ENCODE measurements at regions not wholly inside any gene's neighbourhood (a gene's known extent, or its start where the extent isn't known, plus 50 kb on each side); places are given as distances from the start of the nearest gene placed in this dataset.

- Mint-ChIP-seq H3K9me3 (ENCODE audit: unreplicated experiment) (peaks cover 3% of the 10 kb centered on the region), H3K36me3 (ENCODE audit: low read depth, unreplicated experiment) (no peaks in the 10 kb centered on the region), H3K27ac (ENCODE audit: unreplicated experiment) (no peak overlapping the region), H3K4me3 (ENCODE audit: unreplicated experiment) (no peak overlapping the region), H3K4me1 (ENCODE audit: low read depth, unreplicated experiment) (no peaks in the 10 kb centered on the region), H3K27me3 (ENCODE audit: low read depth, unreplicated experiment) (no peaks in the 10 kb centered on the region)
- Histone ChIP-seq H3K9me3 (ENCODE audit: insufficient read depth, low read depth, low read length) (no peaks in the 10 kb centered on the region), H3K27me3 (ENCODE audit: insufficient read depth, low read length) (no peaks in the 10 kb centered on the region), H3K79me2 (ENCODE audit: insufficient read depth, low read length) (no peaks in the 10 kb centered on the region), H2AFZ (ENCODE audit: low read depth, low read length) (no peak overlapping the region), H3K4me2 (ENCODE audit: low read length) (no peak overlapping the region), H3K9ac (ENCODE audit: low read length) (no peak overlapping the region), H3K27ac (ENCODE audit: low read depth, low read length) (no peak overlapping the region), H3K4me1 (ENCODE audit: insufficient read depth, low read length) (no peaks in the 10 kb centered on the region), H3K4me3 (ENCODE audit: insufficient read depth, low read depth, low read length) (no peak overlapping the region), H4K20me1 (ENCODE audit: insufficient read depth, low read length) (no peaks in the 10 kb centered on the region), H3K36me3 (ENCODE audit: insufficient read depth, low read length) (no peaks in the 10 kb centered on the region)
- FAIRE-seq (no peak), DNase-seq (ENCODE audit: low read depth) (no peak)
- no peak for TF ChIP-seq CTCF (IDR thresholded peaks at IDR 0.05; ENCODE audit: insufficient read depth, low read depth, low read length)
Observed at GRCh38 chr21:27298465-27298864, 331.6 kb upstream of the ADAMTS5 start.

GRCh38 chr21:27293239-27293638, 326.4 kb upstream of the ADAMTS5 start:
- Histone ChIP-seq H3K9ac (ENCODE audit: low read length) (no peak overlapping the region), H3K27ac (ENCODE audit: low read depth, low read length) (no peak overlapping the region), H3K36me3 (ENCODE audit: insufficient read depth, low read length) (no peaks in the 10 kb centered on the region), H3K9me3 (ENCODE audit: insufficient read depth, low read depth, low read length) (no peaks in the 10 kb centered on the region), H3K4me1 (ENCODE audit: insufficient read depth, low read length) (no peaks in the 10 kb centered on the region), H4K20me1 (ENCODE audit: insufficient read depth, low read length) (no peaks in the 10 kb centered on the region), H3K79me2 (ENCODE audit: insufficient read depth, low read length) (no peaks in the 10 kb centered on the region), H3K4me2 (ENCODE audit: low read length) (no peak overlapping the region), H3K27me3 (ENCODE audit: insufficient read depth, low read length) (no peaks in the 10 kb centered on the region), H3K4me3 (ENCODE audit: insufficient read depth, low read depth, low read length) (no peak overlapping the region), H2AFZ (ENCODE audit: low read depth, low read length) (no peak overlapping the region)
- Mint-ChIP-seq H3K27me3 (ENCODE audit: low read depth, unreplicated experiment) (no peaks in the 10 kb centered on the region), H3K27ac (ENCODE audit: unreplicated experiment) (no peak overlapping the region), H3K9me3 (ENCODE audit: unreplicated experiment) (peaks cover 3% of the 10 kb centered on the region), H3K4me3 (ENCODE audit: unreplicated experiment) (no peak overlapping the region), H3K36me3 (ENCODE audit: low read depth, unreplicated experiment) (no peaks in the 10 kb centered on the region), H3K4me1 (ENCODE audit: low read depth, unreplicated experiment) (peaks cover 8% of the 10 kb centered on the region)
- TF ChIP-seq EZH2 (IDR thresholded peaks at IDR 0.05; ENCODE audit: insufficient read depth, low read length) (no peak), CTCF (IDR thresholded peaks at IDR 0.05; ENCODE audit: insufficient read depth, low read depth, low read length) (no peak)
- no peak for FAIRE-seq
- DNase-seq (ENCODE audit: low read depth), result no peak

- no peak for DNase-seq (ENCODE audit: low read depth)
- peak; percentile 32 for FAIRE-seq
- H3K27ac Mint-ChIP-seq (ENCODE audit: unreplicated experiment), result no peak overlapping the region
Observed at GRCh38 chr21:27292783-27293182, 325.9 kb upstream of the ADAMTS5 start.

More at GRCh38 chr21:27292783-27293182, 325.9 kb upstream of the ADAMTS5 start:
- H2AFZ ChIP-seq (ENCODE audit: low read depth, low read length), result no peak overlapping the region
- no peak overlapping the region for H3K27ac ChIP-seq (ENCODE audit: low read depth, low read length)
- no peaks in the 10 kb centered on the region for H3K79me2 ChIP-seq (ENCODE audit: insufficient read depth, low read length)
- no peaks in the 10 kb centered on the region for H3K36me3 Mint-ChIP-seq (ENCODE audit: low read depth, unreplicated experiment)
- no peak overlapping the region for H3K4me3 ChIP-seq (ENCODE audit: insufficient read depth, low read depth, low read length)
- no peaks in the 10 kb centered on the region for H4K20me1 ChIP-seq (ENCODE audit: insufficient read depth, low read length)
- H3K27me3 Mint-ChIP-seq (ENCODE audit: low read depth, unreplicated experiment), result no peaks in the 10 kb centered on the region
- no peak overlapping the region for H3K4me3 Mint-ChIP-seq (ENCODE audit: unreplicated experiment)
- H3K9ac ChIP-seq (ENCODE audit: low read length), result no peak overlapping the region
- peaks cover 7% of the 10 kb centered on the region for H3K9me3 Mint-ChIP-seq (ENCODE audit: unreplicated experiment)
- H3K4me1 Mint-ChIP-seq (ENCODE audit: low read depth, unreplicated experiment), result peaks cover 8% of the 10 kb centered on the region
- H3K9me3 ChIP-seq (ENCODE audit: insufficient read depth, low read depth, low read length), result no peaks in the 10 kb centered on the region
- H3K4me1 ChIP-seq (ENCODE audit: insufficient read depth, low read length), result no peaks in the 10 kb centered on the region
- TF ChIP-seq CTCF (IDR thresholded peaks at IDR 0.05; ENCODE audit: insufficient read depth, low read depth, low read length) (no peak), EZH2 (IDR thresholded peaks at IDR 0.05; ENCODE audit: insufficient read depth, low read length) (no peak)
- no peak overlapping the region for H3K4me2 ChIP-seq (ENCODE audit: low read length)
- no peaks in the 10 kb centered on the region for H3K36me3 ChIP-seq (ENCODE audit: insufficient read depth, low read length)
- no peaks in the 10 kb centered on the region for H3K27me3 ChIP-seq (ENCODE audit: insufficient read depth, low read length)
